Uterus (tissue), 3 donors: ENCODE measurements at regions not wholly inside any gene's neighbourhood (a gene's known extent, or its start where the extent isn't known, plus 50 kb on each side); places are given as distances from the start of the nearest gene placed in this dataset.
"Not testable (repeated sequence)": the region's sequence is repeated elsewhere in the genome, so short reads cannot be mapped to it uniquely, and the experiment has no call there.

Experiments used
- DNase-seq, 2 donors: peaks; one replicate each; pipeline ENCODE4 v3.0.0-alpha.2; 2019 to 2020
- H3K27ac ChIP-seq, 2 donors: fragments of 200-600 bp; sonication (generic); 1 replicate in 1 of 2; 2 replicates in 1 of 2; pipeline ENCODE4 v1.5.1; 2016 to 2018
- H3K27me3 ChIP-seq, 2 donors: fragments of 200-600 bp; sonication (generic); one replicate each; pipeline ENCODE4 v1.5.1; 2018 to 2019; ENCODE audit warnings: control low read depth in 1 of 2
- H3K36me3 ChIP-seq, 2 donors: fragments of 200-600 bp; sonication (generic); one replicate each; pipeline ENCODE4 v1.5.1; 2019; ENCODE audit warnings: control low read depth in 1 of 2
- H3K4me1 ChIP-seq, 2 donors: fragments of 200-600 bp; sonication (generic); one replicate each; pipeline ENCODE4 v1.5.1; 2018 to 2019; ENCODE audit warnings: control low read depth in 1 of 2
- H3K4me3 ChIP-seq, 2 donors: fragments of 200-600 bp; sonication (generic); 1 replicate in 1 of 2; 2 replicates in 1 of 2; pipeline ENCODE4 v1.5.1; 2018 to 2019; ENCODE audit warnings: mild to moderate bottlenecking in 1 of 2
- H3K9me3 ChIP-seq, 2 donors: fragments of 200-600 bp; sonication (generic); one replicate each; pipeline ENCODE4 v1.5.1; 2019; ENCODE audit warnings: control low read depth in 1 of 2
- CTCF ChIP-seq, 4 experiments: fragments of 200-600 bp in 2 of 4; fragments of 450-650 bp in 2 of 4; sonication (generic) in 2 of 4; IDR thresholded peaks; one replicate each; pipeline ENCODE4 v1.5.1; 2016 to 2019; ENCODE audit warnings: antibody characterized with exemption in 4 of 4, mild to moderate bottlenecking in 2 of 4, moderate library complexity in 1 of 4
- POLR2A ChIP-seq, 2 donors: fragments of 450-650 bp; IDR thresholded peaks; one replicate each; pipeline ENCODE4 v1.6.1; 2016; ENCODE audit warnings: antibody characterized with exemption in 2 of 2, mild to moderate bottlenecking in 1 of 2, moderate library complexity in 1 of 2
- intact Hi-C: fragments of 100-400 bp; cut with DNase I; formaldehyde crosslinking; loops from one replicate; pipeline ENCODE4 v1.15.1; 2023; ENCODE audit warnings: low total_unique reads
- donor health status: DM: yes; HTN: yes; CAD: no.

GRCh38 chr2:192645811-192646598 is 451.3 kb upstream of the TMEFF2 start:
- Histone ChIP-seq H3K4me1 (no peaks in the 10 kb centered on the region), H3K9me3 (no peaks in the 10 kb centered on the region), H3K4me3 (no peak overlapping the region), H3K36me3 (no peaks in the 10 kb centered on the region), H3K27me3 (no peaks in the 10 kb centered on the region), H3K27ac (no peak overlapping the region)
- TF ChIP-seq CTCF (IDR thresholded peaks at IDR 0.05) (no peak), POLR2A (IDR thresholded peaks at IDR 0.05) (no peak)
- DNase-seq, result no peak
- intact Hi-C loops, result no loop called here

GRCh38 chr2:192634557-192634956 is 439.8 kb upstream of the TMEFF2 start:
- TF ChIP-seq POLR2A (IDR thresholded peaks at IDR 0.05), result no peak
- TF ChIP-seq CTCF (IDR thresholded peaks at IDR 0.05), result no peak
- DNase-seq, result no peak
- H3K4me3 ChIP-seq, result no peak overlapping the region
- no peaks in the 10 kb centered on the region for H3K9me3 ChIP-seq
- no peaks in the 10 kb centered on the region for H3K27me3 ChIP-seq
- intact Hi-C loops, result no loop called here
- no peaks in the 10 kb centered on the region for H3K36me3 ChIP-seq
- no peak overlapping the region for H3K27ac ChIP-seq
- H3K4me1 ChIP-seq, result no peaks in the 10 kb centered on the region

- Histone ChIP-seq H3K9me3 (no peaks in the 10 kb centered on the region), H3K4me3 (no peak overlapping the region), H3K27me3 (no peaks in the 10 kb centered on the region), H3K4me1 (no peaks in the 10 kb centered on the region), H3K27ac (no peak overlapping the region), H3K36me3 (no peaks in the 10 kb centered on the region)
- DNase-seq, result no peak
- no peak for TF ChIP-seq CTCF (IDR thresholded peaks at IDR 0.05)
- TF ChIP-seq POLR2A (IDR thresholded peaks at IDR 0.05), result no peak
- intact Hi-C loops, result no loop called here
Observed at GRCh38 chr2:192628017-192628416, 433.3 kb upstream of the TMEFF2 start.

GRCh38 chr2:192615105-192615504 is 420.4 kb upstream of the TMEFF2 start:
- Histone ChIP-seq H3K27ac (no peak overlapping the region), H3K36me3 (no peaks in the 10 kb centered on the region), H3K4me1 (no peaks in the 10 kb centered on the region), H3K9me3 (no peaks in the 10 kb centered on the region), H3K4me3 (no peak overlapping the region), H3K27me3 (no peaks in the 10 kb centered on the region)
- no peak for DNase-seq
- intact Hi-C loops, result no loop called here
- TF ChIP-seq POLR2A (IDR thresholded peaks at IDR 0.05), result no peak
- TF ChIP-seq CTCF (IDR thresholded peaks at IDR 0.05), result no peak

- no peaks in the 10 kb centered on the region for H3K4me1 ChIP-seq
- H3K36me3 ChIP-seq, result no peaks in the 10 kb centered on the region
- H3K27ac ChIP-seq, result no peak overlapping the region
- no peak overlapping the region for H3K4me3 ChIP-seq
- DNase-seq, result no peak
- H3K27me3 ChIP-seq, result no peaks in the 10 kb centered on the region
- intact Hi-C loops, result no loop called here
- TF ChIP-seq POLR2A (IDR thresholded peaks at IDR 0.05) (no peak), CTCF (IDR thresholded peaks at IDR 0.05) (no peak)
- H3K9me3 ChIP-seq, result no peaks in the 10 kb centered on the region
Observed at GRCh38 chr2:192604295-192604694, 409.6 kb upstream of the TMEFF2 start.

GRCh38 chr2:192598649-192599048 is 403.9 kb upstream of the TMEFF2 start:
- intact Hi-C loops, result not testable (repeated sequence)

More at GRCh38 chr2:192598649-192599048, 403.9 kb upstream of the TMEFF2 start:
- not testable (repeated sequence) for H3K27me3 ChIP-seq, H3K9me3 ChIP-seq, H3K36me3 ChIP-seq, H3K27ac ChIP-seq, H3K4me3 ChIP-seq, H3K4me1 ChIP-seq, DNase-seq
